ENCODE measurements at regions not wholly inside any gene's neighbourhood (a gene's known extent, or its start where the extent isn't known, plus 50 kb on each side); places are given as distances from the start of the nearest gene placed in this dataset.
"Not testable (repeated sequence)": the region's sequence is repeated elsewhere in the genome, so short reads cannot be mapped to it uniquely, and the experiment has no call there.

GRCh38 chr3:73193943-73194342 is 132.5 kb downstream of the EBLN2 start:
- H2AFZ ChIP-seq (ENCODE audit: low read depth, low read length); H3K9me1 ChIP-seq (ENCODE audit: control insufficient read depth, insufficient read depth, low read length); BruUV-seq (replicated peaks); CTCF ChIA-PET (ENCODE audit: low intra/inter-chr PET ratio); H3K27ac ChIP-seq (ENCODE audit: extremely low read depth, low read depth, low read length); H3K9me3 ChIP-seq (replicated peaks; ENCODE audit: control insufficient read depth, insufficient read depth, low read depth, low read length); H3K4me3 ChIP-seq; H3K36me3 ChIP-seq (ENCODE audit: control insufficient read depth, insufficient read depth, low read length); in situ Hi-C loops (cut with MboI); H3K27me3 ChIP-seq (ENCODE audit: control insufficient read depth in 2 of 2, insufficient read depth in 2 of 2, low read length in 2 of 2); H3K9ac ChIP-seq (ENCODE audit: insufficient read depth in 1 of 2, low read depth in 2 of 2, low read length in 2 of 2); H4K20me1 ChIP-seq (replicated peaks; ENCODE audit: control insufficient read depth, insufficient read depth, low read length); FAIRE-seq; DNase-seq (ENCODE audit: extremely low read depth in 1 of 4, low spot score in 3 of 4); intact Hi-C loops (cut with micrococcal nuclease); H3K79me2 ChIP-seq (ENCODE audit: control insufficient read depth, insufficient read depth, low read length); H3K4me2 ChIP-seq (ENCODE audit: insufficient read depth, low read length); ATAC-seq; H3K4me1 ChIP-seq (replicated peaks in 1 of 2; ENCODE audit: control insufficient read depth in 2 of 2, insufficient read depth in 2 of 2, low read length in 2 of 2); POLR2A ChIA-PET: not testable (repeated sequence)
- WGBS (ENCODE audit: insufficient coverage, low coverage, missing lambda C conversion rate), result 2% methylated on average over 5 of the region's 5 CpGs

GRCh38 chr3:73197187-73197586 is 135.7 kb downstream of the EBLN2 start:
- H3K4me2 ChIP-seq (ENCODE audit: insufficient read depth, low read length), result no peak overlapping the region
- no peaks in the 10 kb centered on the region for H3K36me3 ChIP-seq (ENCODE audit: control insufficient read depth, insufficient read depth, low read length)
- H3K9ac ChIP-seq (ENCODE audit: insufficient read depth in 1 of 2, low read depth in 2 of 2, low read length in 2 of 2), result no peak overlapping the region
- no peaks in the 10 kb centered on the region for H3K9me3 ChIP-seq (replicated peaks; ENCODE audit: control insufficient read depth, insufficient read depth, low read depth, low read length)
- no peak for ATAC-seq
- no peak for FAIRE-seq
- DNase-seq (ENCODE audit: extremely low read depth in 1 of 4, low spot score in 3 of 4), result no peak
- POLR2A ChIA-PET, result no interaction called here
- H3K27ac ChIP-seq (ENCODE audit: extremely low read depth, low read depth, low read length), result no peak overlapping the region
- H3K4me1 ChIP-seq (replicated peaks in 1 of 2; ENCODE audit: control insufficient read depth in 2 of 2, insufficient read depth in 2 of 2, low read length in 2 of 2), result no peaks in the 10 kb centered on the region
- WGBS (ENCODE audit: insufficient coverage, low coverage, missing lambda C conversion rate), result 0% methylated on average over 5 of the region's 5 CpGs
- intact Hi-C loops (cut with micrococcal nuclease), result no loop called here
- in situ Hi-C loops (cut with MboI), result no loop called here
- H3K79me2 ChIP-seq (ENCODE audit: control insufficient read depth, insufficient read depth, low read length), result no peaks in the 10 kb centered on the region
- BruUV-seq (replicated peaks), result no TSS peak
- H3K27me3 ChIP-seq (ENCODE audit: control insufficient read depth in 2 of 2, insufficient read depth in 2 of 2, low read length in 2 of 2), result no peaks in the 10 kb centered on the region; a peak in 1 of 5 replicates
- H3K4me3 ChIP-seq, result no peak overlapping the region
- H4K20me1 ChIP-seq (replicated peaks; ENCODE audit: control insufficient read depth, insufficient read depth, low read length), result no peaks in the 10 kb centered on the region
- no peaks in the 10 kb centered on the region for H3K9me1 ChIP-seq (ENCODE audit: control insufficient read depth, insufficient read depth, low read length)
- H2AFZ ChIP-seq (ENCODE audit: low read depth, low read length), result no peak overlapping the region
- CTCF ChIA-PET (ENCODE audit: low intra/inter-chr PET ratio), result no interaction called here
- peak; percentile 51 for TF ChIP-seq RFX1 (IDR thresholded peaks at IDR 0.05)
- TF ChIP-seq ZNF644 (tag; IDR thresholded peaks at IDR 0.05; ENCODE audit: low read depth), result no peak
- no peak for TF ChIP-seq ESRRB (CRISPR knock-in tag; IDR thresholded peaks at IDR 0.05; ENCODE audit: borderline replicate concordance)
- no peak for TF ChIP-seq TARDBP (IDR thresholded peaks at IDR 0.05)
- TF ChIP-seq ZNF174 (CRISPR knock-in tag; IDR thresholded peaks at IDR 0.05), result no peak
- TF ChIP-seq REST (IDR thresholded peaks at IDR 0.05; ENCODE audit: borderline replicate concordance), result peak; percentile 45; the same call in 1 of the 2 replicates
- TF ChIP-seq REST (CRISPR knock-in tag; IDR thresholded peaks at IDR 0.05; ENCODE audit: low read depth), result no peak
- TF ChIP-seq ZBTB9 (CRISPR knock-in tag; IDR thresholded peaks at IDR 0.05), result no peak
- TF ChIP-seq BMI1 (IDR thresholded peaks at IDR 0.05; ENCODE audit: low read length), result no peak

Data from K562 (cell line).